Activated naive CD4-positive, alpha-beta T cell (primary cell): ENCODE measurements at regions not wholly inside any gene's neighbourhood (a gene's known extent, or its start where the extent isn't known, plus 50 kb on each side); places are given as distances from the start of the nearest gene placed in this dataset.
"Not testable (repeated sequence)": the region's sequence is repeated elsewhere in the genome, so short reads cannot be mapped to it uniquely, and the experiment has no call there.

Experiments used
- DNase-seq, 4 experiments: peaks; one replicate each; lab custom pipeline; 2025; lab: John Stamatoyannopoulos, UW

DNA sequence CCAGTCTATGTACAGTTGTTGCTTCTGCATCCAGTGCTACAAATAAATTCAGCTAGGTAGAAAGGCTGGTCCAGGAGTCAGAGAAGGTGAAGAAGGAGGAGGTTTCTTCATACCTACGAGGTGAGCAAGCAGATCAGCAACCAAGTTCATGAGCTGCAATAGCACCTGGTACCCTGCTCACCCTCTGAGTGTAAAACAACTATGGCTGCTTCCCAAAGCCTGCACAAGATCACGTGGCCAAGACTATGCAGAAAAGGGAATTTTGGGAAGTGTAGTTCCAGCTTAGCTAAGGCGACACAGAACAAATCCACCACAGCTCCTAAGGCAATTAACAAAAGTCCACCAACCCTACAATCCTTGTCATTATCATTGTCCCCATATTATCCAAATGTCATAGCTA lies 95.9 kb upstream of the AUTS2 start:
- DNase-seq: no peak

DNA sequence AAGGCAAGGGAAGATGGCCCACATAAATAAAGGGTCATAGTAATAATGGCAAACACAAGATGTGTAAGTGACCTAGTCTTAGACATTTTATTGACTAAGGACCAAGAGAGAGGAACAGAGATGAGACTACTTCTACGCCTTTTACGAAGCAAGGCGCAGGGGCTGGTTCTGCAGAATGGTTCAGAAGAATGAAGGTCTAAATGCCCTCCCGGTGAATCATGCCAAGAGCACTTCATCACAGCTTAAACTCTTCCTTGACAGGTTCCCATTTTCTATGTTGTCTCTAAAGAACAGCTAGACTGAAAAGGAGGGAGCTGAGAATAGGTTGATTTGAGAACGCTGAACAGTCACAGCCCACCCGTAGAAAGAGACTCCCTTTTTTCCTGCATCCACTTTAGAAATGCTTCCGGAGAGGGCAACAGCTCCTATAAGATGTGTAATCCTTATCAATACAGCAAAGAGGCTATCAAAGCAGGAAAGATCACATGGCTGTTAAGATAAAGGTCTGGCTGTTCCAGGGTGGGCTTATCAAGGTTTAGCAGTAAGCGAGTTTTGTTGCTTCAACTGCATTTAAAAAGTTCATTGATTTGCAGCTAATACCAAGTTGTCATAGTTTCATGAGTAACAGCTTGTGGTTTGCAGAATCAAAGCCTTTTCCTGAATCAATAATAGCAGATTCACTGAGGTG lies 93.4 kb upstream of the AUTS2 start:
- DNase-seq: no peak

DNA sequence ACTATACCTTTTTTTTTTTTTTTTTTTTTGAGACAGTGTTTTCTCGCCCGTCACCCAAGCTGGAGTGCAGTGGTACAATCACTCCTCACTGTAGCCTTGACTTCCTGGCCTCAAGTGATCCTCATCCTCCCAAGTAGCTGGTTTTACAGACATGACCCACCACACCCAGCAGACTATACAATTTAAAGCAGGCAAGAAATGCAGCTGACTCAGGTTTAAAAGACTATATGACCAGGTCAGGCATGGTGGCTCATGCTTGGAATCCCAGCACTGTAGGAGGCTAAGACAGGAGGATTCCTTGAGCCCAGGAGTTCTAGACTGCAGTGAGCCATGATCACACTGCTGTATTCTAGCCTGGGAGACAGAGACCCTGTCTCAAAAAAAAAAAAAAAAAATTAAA lies 89.5 kb upstream of the AUTS2 start:
- DNase-seq: no peak

- DNase-seq: no peak
These were observed 88.2 kb upstream of the AUTS2 start for GRCh38 chr7:69510114-69510513.

DNA sequence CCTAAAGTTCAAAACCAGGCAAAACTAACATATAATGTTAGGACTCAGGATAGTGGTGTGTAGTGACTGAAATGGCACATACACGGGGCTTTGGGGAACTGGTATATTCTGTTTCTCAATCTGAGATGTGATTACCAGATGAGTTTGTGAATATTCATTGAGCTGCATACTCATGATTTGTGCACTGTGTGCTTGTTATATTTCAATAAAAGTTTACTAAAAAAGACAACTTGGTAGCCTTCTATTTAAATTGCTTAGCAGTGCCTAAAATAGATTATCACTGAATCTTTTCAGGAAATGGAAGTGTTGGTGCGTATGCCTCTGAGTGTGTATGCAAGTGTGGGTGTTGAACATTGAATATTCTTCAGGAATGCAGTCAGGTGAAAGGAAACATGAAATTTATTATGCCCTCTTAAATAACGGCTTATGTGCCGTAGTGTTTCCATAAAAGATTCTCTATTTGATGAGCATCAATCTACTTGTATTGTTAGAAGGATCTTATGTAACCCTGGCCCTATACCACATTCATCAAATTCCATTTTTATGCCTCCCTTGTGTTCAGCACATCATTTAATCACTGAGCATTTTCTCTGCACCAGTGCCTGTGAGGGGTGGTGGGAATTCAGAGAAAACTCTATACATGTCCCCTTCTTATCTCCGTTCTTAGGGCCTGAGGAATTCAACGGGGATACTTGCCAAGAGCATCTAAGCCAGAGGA lies 82.6 kb upstream of the AUTS2 start:
- DNase-seq: no peak

DNA sequence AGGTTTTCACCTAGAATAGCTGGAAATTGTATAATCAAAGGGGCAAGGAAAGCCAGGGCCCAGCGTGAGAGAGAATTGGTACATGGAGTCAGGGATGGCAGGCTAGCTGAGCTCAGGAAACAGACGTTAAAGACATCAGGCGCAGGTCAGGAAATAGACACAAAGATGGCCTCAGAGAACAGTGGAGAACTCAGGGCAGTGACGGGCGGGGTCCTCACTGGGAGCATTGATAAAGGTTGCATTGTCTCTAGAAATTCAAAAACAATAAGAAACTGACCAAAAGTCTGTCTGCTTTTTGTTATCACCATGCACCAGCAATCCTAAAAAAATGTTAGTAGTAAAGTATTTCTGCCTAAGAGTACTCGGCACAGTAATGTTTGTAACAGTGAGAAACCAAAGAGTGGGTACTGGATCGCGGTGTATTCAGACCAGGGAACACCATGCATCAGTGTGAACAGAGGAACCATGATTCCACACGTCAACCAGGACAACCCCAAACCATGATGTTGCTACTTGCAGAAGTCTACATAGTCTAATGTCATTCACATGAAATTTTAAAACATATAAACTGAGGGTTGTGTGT lies 81.9 kb upstream of the AUTS2 start:
- no peak for DNase-seq

GRCh38 chr7:69517985-69518704 lies 80.1 kb upstream of the AUTS2 start:
- DNase-seq: no peak

GRCh38 chr7:69518705-69519077 lies 79.6 kb upstream of the AUTS2 start:
- DNase-seq: no peak

DNA sequence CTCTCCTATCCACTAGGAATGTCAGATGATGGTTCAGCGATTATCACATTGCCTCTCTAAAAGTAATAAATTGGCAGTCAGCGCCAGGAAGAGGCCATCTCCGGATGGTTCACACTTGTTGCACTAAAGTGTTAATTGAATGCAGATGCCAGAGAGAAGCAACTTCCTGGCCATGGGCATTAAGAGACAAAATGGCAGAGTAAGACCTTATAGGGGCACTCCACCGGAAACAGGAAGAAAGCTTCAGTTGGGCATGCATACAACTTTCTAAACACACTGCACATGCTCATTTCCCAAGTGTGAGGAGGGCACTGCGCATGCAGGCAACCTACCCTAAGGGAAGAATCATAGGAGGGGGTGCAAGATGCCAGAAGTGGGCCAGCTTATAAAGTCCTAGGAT lies 71.7 kb upstream of the AUTS2 start:
- DNase-seq: no peak

- DNase-seq: no peak
These were observed 70.6 kb upstream of the AUTS2 start for GRCh38 chr7:69527706-69528105.

- no peak for DNase-seq
These were observed 67.2 kb upstream of the AUTS2 start for GRCh38 chr7:69531050-69531449.

DNA sequence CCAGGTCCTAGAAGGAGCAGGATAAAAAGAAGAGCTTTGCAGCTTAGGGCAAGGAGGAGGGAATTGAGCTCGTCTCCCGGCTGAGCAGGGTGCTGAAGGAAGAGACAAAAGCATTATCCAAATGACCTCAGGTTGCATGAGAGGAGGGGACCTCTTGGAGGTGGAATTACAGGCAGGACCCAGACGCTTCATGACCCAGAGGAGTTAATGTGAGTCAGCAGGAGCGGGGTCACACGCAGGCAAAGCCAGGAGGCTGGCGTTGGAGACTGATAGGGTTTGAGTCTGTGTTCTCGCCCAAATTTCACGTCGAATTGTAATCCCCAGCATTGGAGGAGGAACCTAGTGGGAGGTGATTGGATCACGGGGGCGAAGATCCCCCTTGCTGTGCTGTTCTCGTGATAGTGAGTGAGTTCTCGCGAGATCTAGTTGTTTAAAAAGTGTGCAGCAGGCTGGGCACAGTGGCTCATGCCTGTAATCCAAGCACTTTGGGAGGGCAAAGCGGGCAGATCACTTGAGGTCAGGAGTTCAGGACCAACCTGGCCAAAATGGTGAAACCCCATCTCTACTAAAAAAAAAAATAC lies 63.7 kb upstream of the AUTS2 start:
- no peak for DNase-seq

DNA sequence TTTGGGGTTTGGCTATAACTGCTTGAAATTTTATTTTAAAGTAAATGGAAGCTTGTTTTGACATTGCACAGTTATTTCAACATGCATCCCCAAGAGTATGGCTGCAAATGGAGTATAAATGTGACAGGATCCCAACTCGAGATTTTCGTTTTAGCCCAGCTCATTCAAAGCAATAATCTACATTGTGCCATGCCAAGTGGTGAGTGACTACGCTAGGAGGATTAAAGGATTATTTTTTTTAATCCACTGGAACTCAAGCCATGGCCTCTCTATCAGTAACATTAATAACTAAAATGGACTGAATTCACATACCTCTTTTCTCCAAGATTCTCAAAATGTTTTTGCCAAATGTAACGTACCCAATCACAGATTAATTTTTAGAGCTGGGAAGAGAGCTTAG lies 60.6 kb upstream of the AUTS2 start:
- DNase-seq: no peak

- DNase-seq: no peak
These were observed 58.7 kb upstream of the AUTS2 start for GRCh38 chr7:69539531-69539930.

DNA sequence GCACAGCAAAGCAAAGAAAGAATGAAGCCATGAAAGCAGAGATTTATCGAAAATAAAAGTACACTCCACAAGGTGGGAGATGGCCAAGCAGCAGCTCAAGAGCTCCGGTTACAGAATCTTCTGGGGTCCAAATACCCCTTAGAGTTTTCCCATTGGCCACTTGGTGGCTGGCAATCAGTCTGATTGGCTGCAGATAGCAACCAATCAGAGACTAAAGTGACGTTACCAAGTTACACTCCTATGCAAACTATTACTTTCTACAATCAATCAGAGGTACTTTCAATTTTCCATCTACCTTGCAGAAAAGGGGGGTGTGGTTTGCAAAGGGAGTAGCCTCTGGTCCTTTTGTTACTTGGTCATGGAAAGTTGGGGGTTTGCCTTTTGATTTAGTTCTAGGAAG lies 58.0 kb upstream of the AUTS2 start:
- DNase-seq: no peak

GRCh38 chr7:69541779-69542432 lies 56.4 kb upstream of the AUTS2 start:
- not testable (repeated sequence) for DNase-seq

- no peak for DNase-seq
These were observed 53.1 kb upstream of the AUTS2 start for GRCh38 chr7:69545175-69545574.
